Activated CD4-positive, alpha-beta T cell treated with anti-CD3 and anti-CD28 coated beads, Interleukin-2, Interleukin-6, amounts not matched to agents 100 ng/mL and 50 ng/mL, durations not matched to agents 16 hours and 8 hours (primary cell): ENCODE measurements at regions not wholly inside any gene's neighbourhood (a gene's known extent, or its start where the extent isn't known, plus 50 kb on each side); places are given as distances from the start of the nearest gene placed in this dataset.
A peak's percentile ranks its signal among the peaks of the same experiment; 100 is the strongest.

Experiments
- DNase-seq: peaks from one replicate; pipeline ENCODE4 v3.0.0-alpha.2; 2020

DNA sequence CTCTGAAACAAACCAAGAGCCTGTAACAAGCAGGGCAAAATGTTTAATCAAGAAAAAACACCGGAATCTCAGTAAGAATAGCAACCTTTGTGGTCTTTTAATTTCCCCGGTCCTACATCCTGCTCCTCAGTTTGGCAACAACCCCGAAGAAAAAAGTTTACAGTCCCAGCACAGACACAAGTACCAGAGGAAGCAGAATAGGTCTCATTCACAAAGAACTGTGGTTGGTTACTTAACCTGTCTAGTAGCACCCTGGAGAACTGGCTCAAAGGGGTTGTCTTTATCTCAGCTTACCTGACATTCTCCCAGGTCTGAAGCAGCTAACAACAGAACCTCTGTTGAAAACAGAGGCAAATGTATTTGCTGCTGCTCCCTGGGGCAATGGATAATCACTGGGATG lies 399.3 kb downstream of the AJAP1 start:
- DNase-seq = no peak

DNA sequence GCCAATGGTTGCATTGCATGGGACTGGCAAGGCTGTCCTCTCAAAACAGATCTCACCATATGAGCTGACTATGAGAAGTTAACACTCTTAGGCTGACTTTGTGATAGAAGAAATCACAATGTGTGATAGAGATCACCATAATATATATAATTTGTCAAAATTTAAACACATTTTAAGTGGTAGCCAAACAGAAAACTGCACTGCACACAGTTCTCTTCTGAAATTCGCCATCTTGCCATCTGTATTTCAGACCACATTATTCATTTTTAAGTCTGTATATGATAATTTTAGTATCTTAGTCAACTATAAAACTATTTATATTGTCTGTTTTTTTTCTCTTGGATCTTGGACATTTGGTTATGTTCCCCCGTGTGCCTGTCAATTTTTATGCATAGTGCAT lies 374.7 kb downstream of the AJAP1 start:
- no peak for DNase-seq

DNA sequence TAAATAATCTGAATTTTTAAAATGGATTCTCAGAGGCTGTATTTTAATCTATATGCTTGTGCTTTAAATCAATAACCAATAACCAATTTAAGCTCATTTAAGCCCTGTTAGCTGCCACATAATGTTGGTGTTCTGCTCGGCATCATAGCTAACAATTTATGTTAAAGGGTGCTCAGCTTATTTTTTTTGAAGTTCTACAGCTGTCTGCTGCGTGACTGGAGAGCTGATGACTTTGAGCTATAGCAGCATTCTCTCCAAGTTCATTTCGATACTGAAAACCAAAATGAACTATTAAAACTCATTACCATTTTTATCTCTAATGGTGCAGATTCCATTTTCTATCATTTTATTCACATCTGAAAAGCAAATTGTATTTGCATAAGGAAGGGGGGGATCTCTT lies 357.8 kb downstream of the AJAP1 start:
- no peak for DNase-seq

DNA sequence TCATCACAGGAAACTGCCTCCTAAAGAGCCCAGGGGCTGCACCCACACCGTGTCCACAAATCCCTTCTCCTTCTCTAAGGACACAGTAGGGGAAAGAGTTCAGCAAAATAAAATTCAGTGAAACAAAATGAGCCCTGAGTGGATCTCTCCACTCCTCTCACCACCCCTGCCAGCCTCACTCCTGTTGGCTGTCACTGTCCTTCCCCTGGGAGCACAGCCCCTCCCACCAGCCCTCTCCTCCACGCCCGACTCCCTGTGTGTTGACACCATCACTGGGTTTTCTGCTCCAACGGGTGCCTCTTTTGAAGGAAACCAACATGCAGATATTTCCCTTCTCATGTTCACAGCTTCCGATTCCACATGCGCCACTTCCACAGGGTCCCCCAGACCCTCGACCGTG lies 356.2 kb downstream of the AJAP1 start:
- no peak for DNase-seq

DNA sequence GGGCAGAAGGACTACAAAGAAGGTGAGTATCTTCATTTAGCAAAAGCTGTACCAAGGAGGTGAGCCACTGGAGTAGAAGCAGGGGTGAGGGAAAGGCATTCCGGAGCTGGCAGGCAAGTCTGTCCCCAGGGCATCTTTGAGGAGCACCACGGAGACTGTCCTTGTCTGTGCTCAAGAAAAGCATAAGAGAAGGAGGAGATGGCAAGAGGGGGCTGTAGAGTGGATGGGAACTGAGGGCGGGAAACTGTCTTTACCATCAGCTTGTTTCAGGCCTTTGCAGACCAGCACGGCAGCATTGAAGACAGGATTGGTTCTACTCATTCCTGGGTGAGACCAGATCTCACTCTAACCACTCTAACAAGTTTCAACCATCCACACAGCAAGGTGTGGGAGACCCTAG lies 355.8 kb downstream of the AJAP1 start:
- DNase-seq = no peak

DNA sequence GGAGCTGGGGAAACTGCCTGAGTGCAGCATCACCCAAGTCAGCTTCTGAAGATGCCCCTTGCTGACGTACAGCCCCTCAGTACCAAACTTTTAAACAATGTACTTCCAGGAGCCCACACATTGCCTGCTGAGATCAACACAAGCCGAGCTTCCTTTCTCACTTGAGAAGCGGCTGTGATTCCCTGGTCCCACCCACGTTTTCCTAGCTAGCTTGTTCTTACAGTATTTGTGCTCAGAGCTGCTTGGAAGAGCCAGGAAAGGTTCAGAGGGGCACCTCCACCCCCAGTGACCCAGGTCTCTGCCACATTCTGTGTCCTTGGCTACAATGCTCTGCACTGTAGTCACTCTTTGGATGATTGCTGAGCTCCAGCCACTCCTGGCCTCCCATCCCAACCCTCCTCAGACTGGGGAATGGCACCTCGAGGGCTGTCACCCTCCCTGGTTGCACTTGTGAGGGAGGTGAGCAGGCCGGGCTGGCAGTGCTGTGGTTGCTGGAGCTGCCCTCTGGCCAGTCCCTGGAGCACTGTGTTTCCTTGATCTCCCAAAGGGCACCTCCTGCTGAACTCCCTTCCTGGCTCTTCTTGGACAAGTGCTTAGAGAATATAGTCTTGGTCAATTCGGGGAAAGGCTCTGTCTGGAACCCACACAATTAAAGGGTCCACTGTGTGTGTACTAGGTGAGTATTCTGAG lies 355.1 kb downstream of the AJAP1 start:
- DNase-seq = no peak

DNA sequence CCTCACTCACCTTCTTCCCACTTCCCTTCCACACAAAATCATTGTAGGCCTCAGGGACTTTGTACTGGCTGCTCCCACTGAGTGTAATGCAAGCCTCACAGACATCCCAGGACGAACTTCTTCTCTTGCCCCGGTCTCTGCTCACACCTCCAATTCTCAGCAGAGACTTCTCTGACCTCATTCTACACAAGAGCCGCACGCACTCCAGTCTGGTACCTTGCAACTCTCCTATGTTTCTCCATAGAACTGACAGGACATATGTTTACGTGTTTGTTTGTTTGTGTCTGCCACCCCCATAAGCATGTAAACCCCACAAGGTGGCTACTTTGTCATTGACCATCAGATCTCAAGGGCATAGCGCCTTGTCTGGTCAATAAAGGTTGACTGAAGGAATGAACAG lies 350.8 kb downstream of the AJAP1 start:
- no peak for DNase-seq

DNA sequence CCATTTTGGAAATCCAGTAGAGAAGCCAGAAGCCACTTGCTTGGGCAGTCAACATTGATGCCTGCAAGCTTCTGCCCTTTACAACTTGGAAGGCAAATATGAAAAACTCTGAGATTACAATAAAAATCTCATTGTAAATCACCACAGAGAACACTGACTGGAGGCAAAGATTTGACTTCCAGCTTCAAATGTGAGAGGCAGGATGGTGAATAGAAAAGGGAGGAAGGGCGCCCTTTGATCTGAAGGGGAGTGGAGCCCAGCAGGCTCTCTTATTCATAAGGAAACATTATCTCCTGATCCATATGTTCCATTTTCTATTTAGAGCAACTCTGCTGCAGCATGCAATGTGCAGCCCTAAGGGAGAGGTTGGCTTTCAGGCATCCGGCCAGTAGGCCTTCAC lies 348.3 kb downstream of the AJAP1 start:
- DNase-seq = no peak

DNA sequence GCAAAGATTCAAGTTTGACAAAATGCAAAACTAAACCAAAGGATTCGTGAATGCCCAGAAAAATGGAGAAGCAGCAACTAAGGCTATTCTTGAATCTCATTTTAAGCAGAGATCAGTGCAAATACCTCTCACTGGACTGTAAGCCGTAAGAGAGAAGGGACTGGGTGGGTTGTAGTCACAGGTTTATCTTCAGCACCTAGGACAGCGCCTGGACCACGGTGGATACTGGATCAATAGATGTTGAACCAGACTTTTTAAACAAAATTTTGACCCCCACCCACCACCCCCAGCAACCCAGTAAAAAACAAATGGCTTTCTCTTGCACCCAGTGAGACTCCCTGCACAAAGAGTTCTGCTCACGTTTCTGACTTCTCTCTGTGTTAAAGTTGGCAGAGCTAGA lies 347.1 kb downstream of the AJAP1 start:
- peak; percentile 4 for DNase-seq

DNA sequence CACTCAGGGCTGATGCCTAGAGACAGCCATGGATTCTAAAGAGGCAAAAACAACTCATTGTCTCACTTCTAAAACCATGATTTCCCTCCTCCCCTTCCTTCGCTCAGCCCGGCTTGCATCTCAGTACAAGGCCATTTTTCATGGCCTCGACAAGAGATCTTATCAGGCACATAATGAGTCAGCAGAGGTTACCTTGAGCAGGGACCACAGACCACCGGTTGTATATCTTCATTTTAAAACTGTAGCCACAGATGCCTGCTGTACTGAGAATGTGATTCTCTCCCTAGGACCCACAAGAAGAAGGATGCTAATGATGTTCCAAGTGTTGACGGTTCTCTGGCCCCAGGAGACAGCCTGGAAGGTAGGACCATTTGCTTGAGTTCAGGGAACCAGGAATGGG lies 331.9 kb downstream of the AJAP1 start:
- peak; percentile 2 for DNase-seq

DNA sequence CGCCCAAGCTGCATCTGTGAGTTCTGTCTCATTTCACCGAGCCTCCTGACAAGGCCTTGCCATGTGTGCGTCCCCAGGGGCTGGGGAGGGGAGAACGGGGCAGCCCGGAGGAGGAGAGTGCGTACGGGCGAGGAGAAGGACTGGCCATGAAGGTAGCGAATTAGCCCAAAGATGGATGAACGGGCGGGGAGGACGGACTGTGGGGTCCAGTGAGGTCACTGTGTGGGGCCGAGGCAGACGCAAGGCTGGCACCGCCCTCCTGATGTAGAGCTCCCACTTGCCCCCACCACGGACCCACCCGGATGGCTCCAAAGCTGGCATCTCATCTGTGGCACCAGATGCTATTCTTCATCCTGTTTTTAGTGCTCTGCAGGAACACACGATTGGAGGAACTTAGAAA lies 330.4 kb downstream of the AJAP1 start:
- no peak for DNase-seq

DNA sequence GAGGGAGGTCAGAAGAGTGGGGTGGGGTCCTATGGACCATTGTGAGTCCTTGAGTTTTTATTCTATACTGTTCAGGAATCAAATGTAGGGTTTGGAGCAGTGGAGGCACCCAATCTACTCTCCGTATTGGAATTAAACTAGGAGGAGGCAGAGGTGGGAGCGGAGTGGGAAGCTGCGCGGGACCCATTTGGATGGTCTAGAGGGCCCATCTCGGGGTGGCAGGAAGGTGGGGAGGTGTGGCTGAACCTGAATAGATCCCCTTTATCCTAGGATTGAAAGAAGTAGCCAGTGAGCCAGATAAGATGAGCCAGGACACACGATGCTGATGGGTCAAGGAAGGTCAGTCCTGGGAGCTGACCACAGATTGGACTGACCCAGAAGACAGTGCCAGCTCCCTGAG lies 325.8 kb downstream of the AJAP1 start:
- no peak for DNase-seq

DNA sequence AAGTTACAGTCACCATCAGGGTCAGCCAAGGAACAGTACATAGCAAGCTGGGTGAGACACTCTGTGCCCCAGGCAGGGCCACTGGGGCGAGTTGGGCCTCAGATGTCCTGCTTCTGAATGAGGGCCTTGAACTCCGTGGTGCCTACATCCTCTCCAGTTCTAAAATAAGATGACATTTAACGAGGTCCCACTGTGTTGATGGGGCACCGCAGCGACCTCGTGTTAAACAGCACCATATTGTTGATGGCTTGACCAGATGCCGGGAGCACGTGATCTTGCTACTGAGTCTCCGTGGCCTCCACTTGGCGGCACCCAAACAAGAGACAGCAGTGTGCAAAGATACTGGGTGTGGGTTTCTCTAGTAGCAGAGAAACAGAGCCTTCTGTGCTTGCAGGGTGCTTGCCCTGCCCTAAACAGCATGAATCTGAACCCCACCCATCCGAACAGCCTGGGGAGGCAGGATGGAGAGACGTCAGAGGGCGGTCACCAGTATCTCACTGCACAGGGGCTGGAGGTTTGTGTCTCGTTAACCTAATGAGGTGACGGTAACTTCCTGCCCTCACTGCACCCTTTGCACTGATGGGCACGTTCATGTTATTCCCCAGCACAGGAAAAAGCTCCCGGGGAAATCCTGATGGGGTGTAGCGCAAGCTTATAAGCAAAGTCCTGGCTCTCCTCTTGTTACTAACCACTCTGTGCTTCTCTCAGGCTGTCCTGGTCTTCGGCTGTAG lies 324.4 kb downstream of the AJAP1 start:
- DNase-seq = no peak

DNA sequence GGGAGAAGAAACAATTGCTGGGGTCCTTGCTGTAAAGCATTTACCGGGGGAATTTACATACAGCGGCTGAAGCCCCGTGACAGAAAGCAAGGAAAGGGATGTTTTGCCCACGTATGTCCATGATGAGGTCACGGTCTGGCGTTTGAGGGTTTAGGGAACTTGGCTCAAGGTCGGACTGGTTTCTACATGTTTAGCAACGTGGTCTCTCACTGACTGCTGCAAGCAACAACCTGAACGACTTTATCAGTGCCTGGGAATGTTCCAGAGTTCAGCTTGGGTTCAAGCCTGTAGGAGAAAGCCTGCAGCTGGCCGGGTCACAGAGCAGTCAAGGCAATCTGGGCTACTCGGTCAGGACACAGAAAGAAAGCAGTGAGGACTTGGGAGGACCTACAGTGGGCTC lies 323.3 kb downstream of the AJAP1 start:
- no peak for DNase-seq

DNA sequence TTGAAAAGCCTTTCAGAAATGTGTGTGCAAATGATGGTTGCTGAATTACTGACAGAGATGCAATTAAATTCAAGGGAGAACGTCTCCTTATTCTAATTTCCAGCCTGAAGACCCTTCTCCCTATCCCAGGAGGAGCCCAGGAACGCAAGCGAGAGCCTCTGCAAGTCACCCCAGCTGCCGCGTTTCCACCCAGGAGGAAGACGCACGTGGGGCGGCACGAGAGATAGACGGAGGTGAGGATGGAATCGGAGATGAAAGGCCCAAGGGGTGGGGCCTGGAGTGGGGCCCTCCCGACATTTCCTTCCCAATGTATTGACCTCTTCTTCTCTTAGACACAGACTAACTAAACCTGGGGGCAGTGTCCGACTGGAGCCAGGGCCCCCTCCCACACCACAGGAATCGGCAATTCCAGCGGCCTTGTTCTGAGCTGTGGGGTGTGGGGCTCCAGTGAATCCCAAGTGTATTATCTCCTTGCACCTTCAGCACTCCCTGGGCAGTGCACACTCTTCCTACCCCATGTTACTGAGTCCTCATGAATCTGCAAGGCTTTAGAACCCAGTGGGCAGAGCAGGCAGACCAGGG lies 322.5 kb downstream of the AJAP1 start:
- no peak for DNase-seq

DNA sequence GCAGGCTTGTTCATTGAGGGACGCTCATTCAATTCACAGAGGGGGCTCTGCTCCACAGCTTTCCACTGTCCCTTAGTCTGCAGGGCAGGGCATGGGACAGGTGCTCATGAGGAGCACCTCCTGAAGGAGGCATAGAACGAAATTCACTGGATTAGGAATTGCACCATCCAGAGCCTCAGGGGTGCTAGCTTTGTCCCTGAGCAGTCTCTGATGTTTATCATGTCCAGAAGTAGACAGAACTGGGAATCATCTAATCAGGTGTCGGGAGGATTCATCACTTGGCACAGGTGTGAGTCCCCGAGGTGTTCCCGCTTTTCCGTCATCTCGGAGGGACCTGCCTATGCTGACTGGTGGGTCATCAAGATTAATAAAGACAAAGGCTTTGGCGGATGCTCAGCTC lies 321.4 kb downstream of the AJAP1 start:
- no peak for DNase-seq

DNA sequence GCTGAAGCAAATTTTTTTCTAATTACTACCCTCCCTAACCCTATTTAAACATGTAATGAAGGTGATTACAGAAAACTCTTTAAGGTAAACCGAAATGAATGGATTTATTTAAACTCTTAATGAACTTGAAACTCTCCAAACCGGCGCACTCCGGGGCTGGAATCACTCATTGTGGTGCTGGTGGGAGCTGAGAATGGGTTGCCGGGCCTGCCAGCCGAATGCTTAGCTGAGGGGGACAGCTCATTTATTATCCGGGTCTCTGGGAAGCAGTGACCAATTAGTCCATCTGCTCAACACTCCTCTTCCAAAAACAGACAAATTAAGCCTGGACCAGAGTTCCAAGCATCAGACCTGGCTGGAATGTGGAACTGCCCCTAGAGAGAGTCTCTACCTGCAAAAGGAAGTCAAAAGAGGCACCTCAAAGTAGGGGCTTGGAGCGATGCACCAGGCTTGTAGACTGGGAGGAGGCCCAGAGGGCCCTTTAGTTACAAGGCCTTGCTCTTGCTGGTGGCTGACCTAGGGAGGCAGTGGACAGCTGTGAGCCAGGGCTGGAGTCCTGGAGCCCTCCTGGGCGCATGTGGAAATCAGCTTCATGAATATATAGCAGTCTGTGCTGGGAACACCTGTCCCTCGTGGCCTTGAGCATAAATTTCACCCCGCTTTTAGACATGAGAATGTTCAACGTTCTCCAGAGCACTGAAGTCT lies 320.7 kb downstream of the AJAP1 start:
- no peak for DNase-seq

DNA sequence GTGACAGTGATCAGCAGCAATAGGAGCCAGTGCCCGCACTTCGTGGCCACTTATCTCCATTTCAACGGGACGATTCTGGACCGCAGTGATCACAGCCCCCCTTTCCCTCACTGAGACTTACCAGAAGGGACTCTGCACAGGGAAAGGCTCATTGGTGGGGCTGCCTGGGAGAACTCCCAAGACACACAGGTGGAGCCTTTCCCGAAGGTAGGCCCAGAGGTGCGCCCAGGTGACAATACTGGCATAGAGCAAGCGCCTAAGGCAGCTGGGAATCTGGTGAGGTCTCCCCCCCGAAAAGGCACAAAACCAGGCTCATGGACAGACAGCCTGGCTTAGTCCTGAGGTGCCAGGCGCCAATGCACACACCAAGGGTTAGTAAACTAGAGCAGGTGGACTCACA lies 318.9 kb downstream of the AJAP1 start:
- DNase-seq = no peak

DNA sequence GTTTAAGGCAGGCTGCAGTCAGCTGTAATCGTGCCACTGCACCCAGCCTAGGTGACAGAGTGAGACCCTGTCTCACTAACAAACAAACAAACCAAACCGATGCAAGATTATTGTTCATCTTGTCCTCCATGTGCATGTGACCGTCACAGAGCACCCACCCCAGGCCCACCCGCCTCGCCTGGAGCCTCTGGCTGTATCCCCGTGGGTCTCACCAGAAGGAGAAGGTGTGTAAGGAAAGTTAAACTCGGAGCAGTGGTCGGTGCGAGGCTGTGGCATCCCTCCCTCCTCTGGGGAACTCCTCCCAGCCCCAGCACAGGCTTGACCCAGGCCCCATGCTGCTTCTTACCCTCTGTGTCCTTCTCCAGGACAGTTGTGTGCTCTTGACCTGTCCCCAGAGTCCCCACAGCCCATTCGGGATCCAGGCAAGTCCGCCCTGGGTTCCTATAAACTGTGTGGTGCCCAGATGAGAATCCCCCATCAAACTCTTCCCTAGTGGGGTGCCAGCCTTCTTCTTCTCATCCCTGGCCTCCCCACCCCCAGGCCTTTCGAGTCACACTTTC lies 318.4 kb downstream of the AJAP1 start:
- no peak for DNase-seq

DNA sequence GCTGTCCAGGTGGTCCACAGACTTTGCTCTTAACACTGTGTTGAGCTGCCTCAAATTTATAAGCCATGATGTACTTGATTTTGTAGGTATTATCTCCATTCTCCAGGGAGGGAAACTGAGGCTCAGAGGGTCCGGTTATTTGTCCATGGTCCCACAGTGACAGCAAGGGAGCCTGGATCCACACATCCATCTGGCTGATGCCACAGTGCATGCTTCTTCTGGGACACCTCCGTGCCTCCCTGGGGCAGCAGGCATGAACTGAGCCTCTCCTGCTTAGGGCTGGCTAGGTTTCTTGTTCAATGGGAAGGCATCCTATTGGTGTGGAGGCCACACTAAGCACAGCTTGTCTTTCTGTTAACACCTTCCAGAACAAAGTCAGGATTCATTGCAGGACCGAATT lies 317.3 kb downstream of the AJAP1 start:
- DNase-seq = no peak

DNA sequence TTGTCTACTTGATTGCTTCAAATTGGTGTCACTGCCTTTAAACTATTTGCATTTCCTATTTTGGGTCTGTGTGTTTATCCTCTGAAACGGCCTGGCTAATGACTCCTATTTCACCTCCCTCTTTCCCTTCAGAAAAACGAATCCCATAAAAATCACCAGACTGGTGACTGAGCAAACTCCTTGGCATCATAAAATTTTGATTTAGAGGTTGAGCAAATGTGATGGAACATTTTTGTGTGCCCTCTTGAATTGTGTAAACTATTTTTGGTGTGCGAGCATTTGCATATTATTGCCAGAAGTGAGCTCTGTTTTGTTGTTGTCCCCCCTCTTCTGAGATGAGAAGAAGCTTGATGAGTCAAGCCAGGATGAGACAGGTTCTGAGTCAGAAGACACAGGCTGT lies 316.1 kb downstream of the AJAP1 start:
- DNase-seq = no peak

DNA sequence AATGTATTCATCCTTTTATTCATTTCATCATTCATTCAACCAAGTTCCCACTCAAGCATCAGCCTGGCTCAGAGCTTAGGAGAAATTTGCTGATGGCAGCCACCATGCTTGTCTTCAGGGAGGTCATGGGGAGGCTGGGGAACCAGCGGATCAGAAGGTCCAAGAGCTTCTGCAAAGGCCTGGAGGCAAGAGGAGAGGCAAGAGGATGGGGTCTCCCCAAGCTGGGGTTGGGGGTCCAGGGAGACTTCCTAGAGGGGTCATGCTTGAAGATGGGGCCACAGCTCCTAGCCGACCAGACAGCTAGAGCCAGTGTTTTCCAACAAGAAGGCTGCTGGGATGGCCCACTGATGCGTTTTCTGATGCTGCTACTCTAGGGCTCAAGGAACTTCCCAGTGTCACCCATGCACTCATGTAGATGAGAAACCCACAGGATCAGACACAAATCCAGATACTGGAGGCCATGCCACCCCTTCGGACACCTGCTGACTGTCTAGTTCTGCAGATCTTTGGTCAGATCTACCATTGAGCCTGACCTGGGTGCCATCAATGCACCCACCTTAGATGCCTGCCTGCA lies 315.2 kb downstream of the AJAP1 start:
- no peak for DNase-seq

DNA sequence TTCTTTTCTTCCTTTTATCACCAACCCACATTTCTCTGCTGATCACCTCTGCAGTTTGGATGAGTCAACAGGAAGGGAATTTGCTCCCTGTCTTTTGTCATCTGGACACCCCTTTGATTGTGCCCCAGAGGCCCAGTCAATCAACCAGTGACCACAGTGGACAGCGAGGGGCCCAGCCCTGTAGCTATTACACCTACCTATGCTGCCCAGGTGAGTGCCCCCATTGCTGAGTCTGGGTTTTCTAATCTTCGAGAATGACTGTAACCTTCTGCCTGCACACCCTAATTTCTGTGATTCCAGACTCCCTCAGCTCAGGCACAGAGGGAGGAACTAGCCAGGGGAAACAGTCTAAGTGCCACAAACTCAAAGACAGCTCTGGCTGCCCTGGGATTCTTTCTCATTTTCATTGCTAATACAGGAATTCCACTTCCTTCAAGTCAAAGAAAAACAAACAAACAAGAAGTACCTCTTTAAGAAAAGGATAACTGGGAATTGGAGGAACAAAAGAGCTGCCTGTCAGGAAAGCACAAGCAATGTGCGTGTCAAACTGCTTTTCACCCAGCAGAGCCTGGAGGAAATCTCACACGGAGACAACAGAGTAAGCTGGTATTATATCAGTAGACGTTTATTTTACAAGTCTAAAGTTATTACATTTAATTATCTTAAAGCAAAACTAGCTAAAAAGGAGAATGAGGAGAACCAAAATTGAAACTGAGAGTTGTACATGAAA lies 311.1 kb downstream of the AJAP1 start:
- DNase-seq = no peak
